Neural cell (in vitro differentiated cells): ENCODE measurements at regions not wholly inside any gene's neighbourhood (a gene's known extent, or its start where the extent isn't known, plus 50 kb on each side); places are given as distances from the start of the nearest gene placed in this dataset.

Experiments used
- H2AFZ ChIP-seq: fragments of 200-600, 300-800 bp; sonication (generic), shearing (Covaris generic); 2 replicates; pipeline ENCODE4 v1.6.0; 2014; ENCODE audit warnings: low read depth, mild to moderate bottlenecking, antibody characterized with exemption, low read length, moderate library complexity
- H3F3A ChIP-seq: fragments of 200-600 bp; shearing (Covaris generic); 2 replicates; pipeline ENCODE4 v1.6.1; 2016; ENCODE audit warnings: mild to moderate bottlenecking, moderate library complexity, mixed read lengths, antibody characterized with exemption, low read length; ENCODE audit not compliant: insufficient read depth, poor library complexity, severe bottlenecking
- H3K27ac ChIP-seq: fragments of 200-600, 300-800 bp; sonication (generic), shearing (Covaris generic); 2 replicates; pipeline ENCODE4 v1.5.1; 2014; ENCODE audit warnings: mild to moderate bottlenecking, low read length, moderate library complexity
- H3K27me3 ChIP-seq: fragments of 300-800, 200-600 bp; sonication (generic), shearing (Covaris generic); 2 replicates; pipeline ENCODE4 v1.6.0; 2014; ENCODE audit warnings: mild to moderate bottlenecking, low read depth, low read length, moderate library complexity; ENCODE audit not compliant: insufficient read depth
- H3K36me3 ChIP-seq: fragments of 300-800, 200-600 bp; sonication (generic), shearing (Covaris generic); 2 replicates; pipeline ENCODE4 v1.5.1; 2014; ENCODE audit warnings: mild to moderate bottlenecking, antibody characterized with exemption, low read length, moderate library complexity; ENCODE audit not compliant: insufficient read depth
- H3K4me2 ChIP-seq: fragments of 300-800, 200-600 bp; sonication (generic), shearing (Covaris generic); 2 replicates; pipeline ENCODE4 v1.6.0; 2014; ENCODE audit warnings: mild to moderate bottlenecking, low read length
- H3K4me3 ChIP-seq: fragments of 300-800, 200-600 bp; sonication (generic), shearing (Covaris generic); 2 replicates; pipeline ENCODE4 v1.5.1; 2014; ENCODE audit warnings: mild to moderate bottlenecking, low read length, moderate library complexity
- H3K79me2 ChIP-seq: fragments of 200-600 bp; shearing (Covaris generic); replicated peaks from 2 replicates; pipeline ENCODE4 v1.6.0; 2014; ENCODE audit warnings: mild to moderate bottlenecking, low read length, moderate library complexity; ENCODE audit not compliant: insufficient read depth
- H3K9ac ChIP-seq: fragments of 300-800, 200-600 bp; sonication (generic), shearing (Covaris generic); 2 replicates; pipeline ENCODE4 v1.6.1; 2016; ENCODE audit warnings: mild to moderate bottlenecking, low read length, mixed read lengths
- H3K9me2 ChIP-seq: fragments of 200-600 bp; shearing (Covaris generic); 2 replicates; pipeline ENCODE4 v1.6.1; 2016; ENCODE audit warnings: mild to moderate bottlenecking, low read length, mixed read lengths; ENCODE audit not compliant: insufficient read depth
- H3K9me3 ChIP-seq: fragments of 200-600, 300-800 bp; sonication (generic), shearing (Covaris generic); 2 replicates; pipeline ENCODE4 v1.6.1; 2016; ENCODE audit warnings: mild to moderate bottlenecking, mixed run types, low read length, moderate library complexity, mixed read lengths
- H4K20me1 ChIP-seq: fragments of 200-600 bp; shearing (Covaris generic); 2 replicates; pipeline ENCODE4 v1.6.1; 2016; ENCODE audit warnings: mild to moderate bottlenecking, mixed run types; ENCODE audit not compliant: insufficient read depth
- EP300 ChIP-seq: fragments of 450-650 bp; conservative IDR thresholded peaks from 2 replicates; pipeline ENCODE4 v1.6.1; 2014; ENCODE audit warnings: antibody characterized with exemption, mild to moderate bottlenecking, moderate library complexity; ENCODE audit not compliant: poor library complexity, severe bottlenecking
- EZH2 ChIP-seq: fragments of 200-600, 300-800 bp; shearing (Covaris generic), sonication (generic); IDR thresholded peaks from 2 replicates; pipeline ENCODE4 v1.6.1; 2014; ENCODE audit warnings: antibody characterized with exemption, low read length, borderline replicate concordance, mild to moderate bottlenecking; ENCODE audit not compliant: insufficient read depth, poor library complexity, severe bottlenecking
- MXI1 ChIP-seq: fragments of 450-650 bp; conservative IDR thresholded peaks from 2 replicates; pipeline ENCODE4 v1.6.1; 2014; ENCODE audit warnings: antibody characterized with exemption, mild to moderate bottlenecking; ENCODE audit not compliant: poor library complexity, severe bottlenecking
- POLR2AphosphoS5 ChIP-seq: IDR thresholded peaks from 2 replicates; pipeline ENCODE4 v1.6.1; 2012
- RAD21 ChIP-seq: fragments of 450-650 bp; conservative IDR thresholded peaks from 2 replicates; pipeline ENCODE4 v1.6.1; 2014; ENCODE audit warnings: antibody characterized with exemption, mild to moderate bottlenecking, moderate library complexity
- REST ChIP-seq: IDR thresholded peaks from 2 replicates; pipeline ENCODE4 v1.6.1; 2012; ENCODE audit warnings: borderline replicate concordance
- SMC3 ChIP-seq: fragments of 450-650 bp; conservative IDR thresholded peaks from 2 replicates; pipeline ENCODE4 v1.6.1; 2014; ENCODE audit warnings: antibody characterized with exemption, mild to moderate bottlenecking, moderate library complexity; ENCODE audit not compliant: poor library complexity
- TAF1 ChIP-seq: IDR thresholded peaks from 2 replicates; pipeline ENCODE4 v1.6.1; 2012; ENCODE audit warnings: low read depth
- TF ChIP-seq, protein P1 (sequence below): fragments of 450-650 bp; IDR thresholded peaks from 2 replicates; pipeline ENCODE4 v1.5.1; 2014; ENCODE audit warnings: antibody characterized with exemption, mild to moderate bottlenecking, moderate library complexity; ENCODE audit not compliant: poor library complexity, severe bottlenecking

- no peaks in the 10 kb centered on the region for H3K9me3 ChIP-seq
- H3K36me3 ChIP-seq = no peaks in the 10 kb centered on the region
- TF ChIP-seq SMC3 (no peak), TAF1 (no peak), MXI1 (no peak), EZH2 (no peak), RAD21 (no peak), REST (no peak), EP300 (no peak), POLR2AphosphoS5 (no peak)
- TF ChIP-seq, protein P1, sequence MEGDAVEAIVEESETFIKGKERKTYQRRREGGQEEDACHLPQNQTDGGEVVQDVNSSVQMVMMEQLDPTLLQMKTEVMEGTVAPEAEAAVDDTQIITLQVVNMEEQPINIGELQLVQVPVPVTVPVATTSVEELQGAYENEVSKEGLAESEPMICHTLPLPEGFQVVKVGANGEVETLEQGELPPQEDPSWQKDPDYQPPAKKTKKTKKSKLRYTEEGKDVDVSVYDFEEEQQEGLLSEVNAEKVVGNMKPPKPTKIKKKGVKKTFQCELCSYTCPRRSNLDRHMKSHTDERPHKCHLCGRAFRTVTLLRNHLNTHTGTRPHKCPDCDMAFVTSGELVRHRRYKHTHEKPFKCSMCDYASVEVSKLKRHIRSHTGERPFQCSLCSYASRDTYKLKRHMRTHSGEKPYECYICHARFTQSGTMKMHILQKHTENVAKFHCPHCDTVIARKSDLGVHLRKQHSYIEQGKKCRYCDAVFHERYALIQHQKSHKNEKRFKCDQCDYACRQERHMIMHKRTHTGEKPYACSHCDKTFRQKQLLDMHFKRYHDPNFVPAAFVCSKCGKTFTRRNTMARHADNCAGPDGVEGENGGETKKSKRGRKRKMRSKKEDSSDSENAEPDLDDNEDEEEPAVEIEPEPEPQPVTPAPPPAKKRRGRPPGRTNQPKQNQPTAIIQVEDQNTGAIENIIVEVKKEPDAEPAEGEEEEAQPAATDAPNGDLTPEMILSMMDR = no peak
- no peaks in the 10 kb centered on the region for H3K9me2 ChIP-seq
- no peaks in the 10 kb centered on the region for H4K20me1 ChIP-seq
- H3K4me3 ChIP-seq = no peak overlapping the region
- no peak overlapping the region for H2AFZ ChIP-seq
- H3K27ac ChIP-seq = no peak overlapping the region
- H3K9ac ChIP-seq = no peak overlapping the region
- no peaks in the 10 kb centered on the region for H3F3A ChIP-seq
- no peaks in the 10 kb centered on the region for H3K27me3 ChIP-seq
- no peaks in the 10 kb centered on the region for H3K79me2 ChIP-seq
- no peak overlapping the region for H3K4me2 ChIP-seq
These were observed 504.1 kb upstream of the POU3F4 start for GRCh38 chrX:83004012-83004411.

- no peak overlapping the region for H3K9ac ChIP-seq
- H2AFZ ChIP-seq = no peak overlapping the region
- no peaks in the 10 kb centered on the region for H3K9me2 ChIP-seq
- H3K9me3 ChIP-seq = no peaks in the 10 kb centered on the region
- no peaks in the 10 kb centered on the region for H3K79me2 ChIP-seq
- TF ChIP-seq EZH2 (no peak), TAF1 (no peak)
- TF ChIP-seq, protein P1 = peak; percentile 27
- no peaks in the 10 kb centered on the region for H4K20me1 ChIP-seq
- no peaks in the 10 kb centered on the region for H3K27me3 ChIP-seq
- no peak overlapping the region for H3K27ac ChIP-seq
- no peaks in the 10 kb centered on the region for H3K36me3 ChIP-seq
- H3F3A ChIP-seq = no peaks in the 10 kb centered on the region
- no peak overlapping the region for H3K4me2 ChIP-seq
- no peak overlapping the region for H3K4me3 ChIP-seq
These were observed 499.7 kb upstream of the POU3F4 start for GRCh38 chrX:83008415-83008814.
